Stomach (tissue), 8 donors: ENCODE measurements at regions not wholly inside any gene's neighbourhood (a gene's known extent, or its start where the extent isn't known, plus 50 kb on each side); places are given as distances from the start of the nearest gene placed in this dataset.

Experiments
- DNase-seq, 2 donors: peaks; one replicate each; pipeline versions ENCODE4 v3.0.0 to v3.0.0-alpha.2; 2013 to 2019
- H3K27ac ChIP-seq, 5 donors: fragments of 200-600 bp in 4 of 5; sonication (generic) in 4 of 5; one replicate each; pipeline ENCODE4 v1.5.1; 2013 to 2019; ENCODE audit warnings: mild to moderate bottlenecking in 1 of 5, moderate library complexity in 1 of 5
- H3K27me3 ChIP-seq, 3 donors: fragments of 200-600 bp; sonication (generic); one replicate each; pipeline ENCODE4 v1.5.1; 2017 to 2019; ENCODE audit warnings: mixed run types in 1 of 3
- H3K36me3 ChIP-seq, 4 donors: fragments of 200-600 bp; sonication (generic); 1 replicate in 3 of 4; 2 replicates in 1 of 4; pipeline ENCODE4 v1.5.1; 2016 to 2019
- H3K4me1 ChIP-seq, 4 donors: fragments of 200-600 bp; sonication (generic); one replicate each; pipeline ENCODE4 v1.5.1; 2016 to 2019
- H3K4me3 ChIP-seq, 4 donors: fragments of 200-600 bp; sonication (generic) in 3 of 4; one replicate each; pipeline ENCODE4 v1.5.1; 2016 to 2019; ENCODE audit warnings: mild to moderate bottlenecking in 1 of 4
- H3K9me3 ChIP-seq, 4 donors: fragments of 200-600 bp; sonication (generic); one replicate each; pipeline ENCODE4 v1.5.1; 2016 to 2019
- CTCF ChIP-seq, 7 experiments: fragments of 450-650 bp in 4 of 7; fragments of 200-600 bp in 3 of 7; sonication (generic) in 3 of 7; IDR thresholded peaks; one replicate each; pipeline ENCODE4 v1.5.1; 2016 to 2019; ENCODE audit warnings: antibody characterized with exemption in 7 of 7, control low read depth in 2 of 7, mild to moderate bottlenecking in 1 of 7
- EP300 ChIP-seq: sonication (generic); formaldehyde crosslinking; IDR thresholded peaks from one replicate; pipeline ENCODE4 v1.6.1; 2017; ENCODE audit warnings: antibody characterized with exemption
- POLR2A ChIP-seq, 4 donors: fragments of 450-650 bp; IDR thresholded peaks; one replicate each; pipeline ENCODE4 v1.6.1; 2016; ENCODE audit warnings: antibody characterized with exemption in 4 of 4, control low read depth in 2 of 4, mild to moderate bottlenecking in 1 of 4, moderate library complexity in 1 of 4
- POLR2AphosphoS5 ChIP-seq, 3 donors: sonication (generic); formaldehyde crosslinking; IDR thresholded peaks; one replicate each; pipeline ENCODE4 v1.6.1; 2016; ENCODE audit warnings: antibody characterized with exemption in 3 of 3
- WGBS, 5 donors: extraction: QIAGEN DNeasy Blood & Tissue Kit in 3 of 5; methylation state at CpG; one replicate each; pipeline versions ENCODE4 v1.1.5 to v1.1.7; 2013 to 2018; 5-methylcytosine and 5-hydroxymethylcytosine counted together
- intact Hi-C: fragments of 100-400 bp; cut with DNase I; formaldehyde crosslinking; loops from one replicate; pipeline ENCODE4 v1.15.1; 2023; ENCODE audit warnings: low total_unique reads
- donor health status: healthy with polysubstance abuse.
- donor health status: Bipolar disorder and iron deficiency.
- donor health status: healthy.

GRCh38 chr11:71338801-71339395 lies 86.5 kb upstream of the SHANK2 start:
- peaks cover 0 to 10% (median 0%) of the 10 kb centered on the region in 3 donors for H3K27me3 ChIP-seq
- H3K27ac ChIP-seq = peak overlapping the region in 3 of 5 donors; percentile 11 to 52 (median 17)
- WGBS, 5 donors = 49 to 73% (median 58%) methylated on average over 12 of the region's 12 CpGs
- peaks cover 0 to 4% (median 2%) of the 10 kb centered on the region in 4 donors for H3K9me3 ChIP-seq
- intact Hi-C loops = no loop called here
- TF ChIP-seq POLR2AphosphoS5 (IDR thresholded peaks at IDR 0.05) (no peak), EP300 (no peak), POLR2A (IDR thresholded peaks at IDR 0.05) (no peak), CTCF (IDR thresholded peaks at IDR 0.05) (no peak)
- peak overlapping the region in 1 of 4 donors; percentile 1 for H3K4me3 ChIP-seq
- no peaks in the 10 kb centered on the region for H3K36me3 ChIP-seq
- DNase-seq = peak in 1 of 2 donors; percentile 72
- H3K4me1 ChIP-seq = peaks cover 0 to 17% (median 8%) of the 10 kb centered on the region in 4 donors

GRCh38 chr11:71336996-71337754 lies 84.8 kb upstream of the SHANK2 start:
- intact Hi-C loops = no loop called here
- H3K27ac ChIP-seq = no peak overlapping the region
- peaks cover 0 to 11% (median 0%) of the 10 kb centered on the region in 3 donors for H3K27me3 ChIP-seq
- WGBS, 5 donors = 72 to 79% (median 74%) methylated on average over 12 of the region's 12 CpGs
- no peaks in the 10 kb centered on the region for H3K36me3 ChIP-seq
- H3K4me1 ChIP-seq = peaks cover 0 to 17% (median 8%) of the 10 kb centered on the region in 4 donors
- no peak overlapping the region for H3K4me3 ChIP-seq
- TF ChIP-seq POLR2AphosphoS5 (IDR thresholded peaks at IDR 0.05) (no peak), EP300 (no peak), POLR2A (IDR thresholded peaks at IDR 0.05) (no peak), CTCF (IDR thresholded peaks at IDR 0.05) (no peak)
- DNase-seq = no peak
- peaks cover 0 to 12% (median 2%) of the 10 kb centered on the region in 4 donors for H3K9me3 ChIP-seq

- no peak overlapping the region for H3K4me3 ChIP-seq
- no peak overlapping the region for H3K27ac ChIP-seq
- peaks cover 0 to 12% (median 2%) of the 10 kb centered on the region in 4 donors for H3K9me3 ChIP-seq
- 83 to 88% (median 86%) methylated on average over 8 to 9 of the region's 9 CpGs for WGBS, 5 donors
- peaks cover 0 to 17% (median 8%) of the 10 kb centered on the region in 4 donors for H3K4me1 ChIP-seq
- H3K27me3 ChIP-seq = peaks cover 0 to 11% (median 0%) of the 10 kb centered on the region in 3 donors
- intact Hi-C loops = no loop called here
- TF ChIP-seq EP300 (no peak), POLR2AphosphoS5 (IDR thresholded peaks at IDR 0.05) (no peak), POLR2A (IDR thresholded peaks at IDR 0.05) (no peak), CTCF (IDR thresholded peaks at IDR 0.05) (no peak)
- no peaks in the 10 kb centered on the region for H3K36me3 ChIP-seq
- peak in 1 of 2 donors; percentile 19 for DNase-seq
These were observed 84.0 kb upstream of the SHANK2 start for GRCh38 chr11:71336176-71336995.

- Histone ChIP-seq H3K27me3 (peaks cover 0 to 11% (median 0%) of the 10 kb centered on the region in 3 donors), H3K9me3 (peaks cover 0 to 12% (median 2%) of the 10 kb centered on the region in 4 donors), H3K27ac (no peak overlapping the region), H3K4me3 (no peak overlapping the region), H3K36me3 (no peaks in the 10 kb centered on the region), H3K4me1 (peaks cover 0 to 17% (median 8%) of the 10 kb centered on the region in 4 donors)
- peak in 1 of 2 donors; percentile 15 for DNase-seq
- TF ChIP-seq EP300 (no peak), CTCF (IDR thresholded peaks at IDR 0.05) (no peak), POLR2A (IDR thresholded peaks at IDR 0.05) (no peak), POLR2AphosphoS5 (IDR thresholded peaks at IDR 0.05) (no peak)
- intact Hi-C loops = no loop called here
- 83 to 93% (median 86%) methylated on average over 1 of the region's 1 CpG for WGBS, 5 donors
These were observed 83.0 kb upstream of the SHANK2 start for GRCh38 chr11:71335371-71335770.
